Endothelial cell of umbilical vein (primary cell): ENCODE measurements at regions not wholly inside any gene's neighbourhood (a gene's known extent, or its start where the extent isn't known, plus 50 kb on each side); places are given as distances from the start of the nearest gene placed in this dataset.

ENCODE experiments used
- CTCF ChIP-seq, 2 donors: IDR thresholded peaks; 1 replicate in 1 of 2; 2 replicates in 1 of 2; pipeline ENCODE4 v1.5.1; 2011; ENCODE audit warnings: low read length in 2 of 2, mild to moderate bottlenecking in 2 of 2, moderate library complexity in 2 of 2, control low read depth in 1 of 2, inconsistent platforms in 1 of 2, low read depth in 1 of 2; ENCODE audit not compliant: insufficient read depth in 1 of 2; ENCODE audit errors: extremely low read depth in 1 of 2
- EZH2 ChIP-seq: IDR thresholded peaks from 2 replicates; pipeline ENCODE4 v1.6.1; 2012; ENCODE audit warnings: borderline replicate concordance, low read depth, mild to moderate bottlenecking, moderate library complexity, low read length, inconsistent platforms; ENCODE audit not compliant: severe bottlenecking
- FOS ChIP-seq: IDR thresholded peaks from 2 replicates; pipeline ENCODE4 v1.6.1; 2011; ENCODE audit warnings: mild to moderate bottlenecking, low read length, moderate library complexity, borderline replicate concordance; ENCODE audit not compliant: insufficient read depth
- JUN ChIP-seq: IDR thresholded peaks from 2 replicates; pipeline ENCODE4 v1.6.1; 2011; ENCODE audit warnings: borderline replicate concordance, low read depth; ENCODE audit not compliant: insufficient read length, insufficient read depth
- MAX ChIP-seq: IDR thresholded peaks from 2 replicates; pipeline ENCODE4 v1.6.1; 2011; ENCODE audit not compliant: insufficient read depth, insufficient read length
- POLR2A ChIP-seq: IDR thresholded peaks from 2 replicates; pipeline ENCODE4 v1.6.1; 2012; ENCODE audit warnings: low read depth, mild to moderate bottlenecking, control low read depth, low read length
- POLR2AphosphoS5 ChIP-seq: IDR thresholded peaks from 2 replicates; pipeline ENCODE4 v1.6.1; 2012; ENCODE audit warnings: low read depth, mild to moderate bottlenecking, control low read depth, low read length, moderate library complexity; ENCODE audit not compliant: insufficient read depth

- no peak for TF ChIP-seq POLR2A
- no peak for TF ChIP-seq CTCF (IDR thresholded peaks at IDR 0.05; ENCODE audit: extremely low read depth in 1 of 2, insufficient read depth in 1 of 2, low read depth in 1 of 2, low read length in 2 of 2)
- TF ChIP-seq JUN: no peak
- TF ChIP-seq EZH2: no peak
- TF ChIP-seq MAX: no peak
- TF ChIP-seq POLR2AphosphoS5: no peak
- no peak for TF ChIP-seq FOS
Observed at GRCh38 chr2:64352292-64352691, 101.7 kb upstream of the LGALSL start.
